Inflammatory macrophage (primary cell): ENCODE measurements at regions not wholly inside any gene's neighbourhood (a gene's known extent, or its start where the extent isn't known, plus 50 kb on each side); places are given as distances from the start of the nearest gene placed in this dataset.

ENCODE experiments used
- DNase-seq, 2 donors: peaks; one replicate each; pipeline ENCODE4 v3.0.0-alpha.2; 2020 to 2022

- peak; percentile 60 to 76 for DNase-seq
These were observed 93.9 kb upstream of the RASGRF1 start for GRCh38 chr15:79184465-79184892.

DNA sequence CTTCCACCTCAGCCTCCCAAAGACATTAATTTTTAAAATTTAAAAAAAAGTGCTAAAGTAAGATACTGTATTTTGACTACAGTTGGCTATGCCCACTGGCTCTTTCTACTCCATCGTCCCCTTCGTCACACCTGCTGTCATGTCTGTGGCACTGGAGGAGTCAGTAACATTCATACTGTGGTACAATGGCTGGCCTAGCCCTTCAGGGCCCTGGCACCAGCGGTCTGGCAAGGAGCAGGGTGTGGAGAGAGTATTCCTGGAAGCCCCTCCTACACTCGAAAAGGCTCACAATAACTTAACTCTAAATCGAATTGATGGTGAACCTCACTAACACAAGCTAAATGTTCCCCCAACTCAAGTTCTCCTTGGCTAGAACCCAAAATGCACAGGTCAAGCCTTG is 89.7 kb upstream of the RASGRF1 start:
- no peak for DNase-seq

DNA sequence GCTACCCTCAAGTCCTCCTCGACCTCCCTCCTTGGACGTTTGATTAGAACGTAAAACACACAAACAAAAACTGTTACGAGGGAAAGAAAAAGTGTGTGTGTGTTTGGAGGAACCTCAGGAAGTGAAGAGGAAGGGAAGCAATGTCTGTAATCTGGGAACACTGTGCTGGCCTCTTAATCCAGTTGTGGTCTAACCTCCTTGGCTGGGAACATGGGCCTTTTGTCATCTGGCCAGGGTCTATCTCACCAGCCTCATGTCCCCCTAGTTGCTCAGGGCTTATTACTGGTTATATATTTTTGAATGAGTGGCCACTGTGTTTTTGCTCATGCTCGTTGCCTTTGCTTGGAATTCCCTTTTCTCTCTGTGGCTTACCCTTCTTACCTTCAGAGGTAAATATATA is 89.0 kb upstream of the RASGRF1 start:
- no peak for DNase-seq

DNA sequence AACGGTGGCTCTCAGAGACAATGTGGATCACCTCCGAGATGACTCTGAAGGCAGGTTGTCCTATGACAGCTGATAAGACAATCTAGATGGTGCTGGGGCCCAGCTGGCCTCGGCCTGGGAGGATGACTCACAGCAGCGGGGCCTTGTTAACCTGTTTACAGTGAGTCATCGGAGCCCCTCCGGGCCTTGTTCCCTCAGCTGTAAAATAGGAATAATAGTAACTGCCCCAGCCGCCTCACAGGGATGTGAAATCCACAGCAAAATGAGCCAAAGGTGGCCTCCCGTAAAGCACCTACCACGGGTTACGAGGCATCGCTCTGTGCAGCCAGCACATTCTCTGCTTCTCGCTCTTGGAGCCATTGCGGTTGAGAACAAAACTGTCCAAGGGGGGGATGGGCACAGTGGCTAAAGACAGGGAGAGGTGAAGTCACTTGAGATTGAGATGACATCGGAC is 88.6 kb upstream of the RASGRF1 start:
- no peak for DNase-seq

- DNase-seq: no peak
These were observed 88.0 kb upstream of the RASGRF1 start for GRCh38 chr15:79178594-79178993.

GRCh38 chr15:79176151-79176550 is 85.6 kb upstream of the RASGRF1 start:
- no peak for DNase-seq

GRCh38 chr15:79172801-79173460 is 82.4 kb upstream of the RASGRF1 start:
- no peak for DNase-seq

DNA sequence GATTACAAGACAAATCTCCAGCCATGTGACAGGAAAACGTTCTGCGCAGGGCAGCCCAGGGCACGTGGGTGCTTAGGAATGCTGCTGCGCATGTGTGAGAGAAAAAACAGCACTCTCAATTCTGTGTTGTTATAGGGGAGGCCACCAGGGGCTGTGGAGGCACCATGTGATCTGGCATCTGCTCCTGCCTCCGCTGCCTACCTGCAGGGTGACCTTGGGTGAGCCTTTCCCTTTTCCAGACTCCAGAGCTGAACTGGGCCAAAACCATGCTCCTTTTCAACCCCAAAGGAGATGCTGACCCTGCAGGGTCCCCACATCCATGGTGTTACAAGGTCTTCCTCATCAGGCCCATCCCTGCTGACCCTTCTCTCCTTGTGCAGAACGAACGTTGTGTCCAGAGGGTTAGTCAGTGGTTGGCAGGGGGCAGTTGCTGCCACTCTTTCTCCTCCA is 81.5 kb upstream of the RASGRF1 start:
- DNase-seq: no peak

- no peak for DNase-seq
These were observed 80.9 kb upstream of the RASGRF1 start for GRCh38 chr15:79171320-79172031.

DNA sequence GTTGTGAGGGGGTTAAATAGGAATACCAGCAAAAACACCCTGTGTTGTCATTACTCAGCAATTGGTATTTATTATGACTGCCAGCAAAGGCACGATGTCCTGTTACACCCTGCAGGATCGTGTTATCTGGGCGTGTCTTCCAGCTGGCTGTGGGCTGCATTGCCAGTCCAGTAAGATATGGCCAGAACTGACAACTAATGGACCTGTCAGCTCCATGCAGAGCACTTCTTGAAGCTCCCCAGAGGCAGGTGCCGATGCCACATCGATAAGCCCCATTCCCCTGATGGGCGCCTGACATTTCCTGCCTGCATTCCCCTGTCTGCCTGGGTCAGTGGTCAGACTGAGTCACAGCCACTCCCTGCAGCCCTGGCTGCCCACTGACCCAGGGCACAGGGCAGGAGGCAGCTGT is 79.7 kb upstream of the RASGRF1 start:
- no peak for DNase-seq

- peak in 1 of 2 donors; percentile 8 for DNase-seq
These were observed 79.0 kb upstream of the RASGRF1 start for GRCh38 chr15:79169526-79170133.

DNA sequence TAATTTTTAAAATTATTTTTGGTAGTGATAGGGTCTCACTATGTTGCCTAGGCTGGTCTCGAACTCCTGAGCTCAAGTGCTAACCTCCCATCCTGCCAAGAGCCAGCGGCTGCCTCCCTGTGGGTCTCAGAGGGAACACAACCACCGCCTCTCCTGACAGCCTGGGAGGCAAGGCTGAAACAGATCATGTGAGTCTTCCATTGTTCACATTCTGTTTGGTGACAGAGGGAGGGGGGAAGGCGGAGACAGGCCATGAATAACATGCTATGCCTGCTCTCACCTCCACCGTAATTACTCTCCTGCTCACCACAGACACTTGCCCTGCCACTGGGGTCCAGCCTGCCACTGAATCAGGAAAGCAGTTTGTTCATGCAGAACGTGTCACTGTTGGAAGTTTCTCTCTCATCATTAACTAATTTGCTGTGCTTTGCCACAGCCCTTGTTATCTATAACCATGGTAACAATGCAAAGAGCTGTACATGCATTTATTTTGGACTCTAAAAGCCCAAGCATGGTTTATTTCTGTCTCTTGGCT is 78.4 kb upstream of the RASGRF1 start:
- peak in 1 of 2 donors; percentile 34 for DNase-seq

DNA sequence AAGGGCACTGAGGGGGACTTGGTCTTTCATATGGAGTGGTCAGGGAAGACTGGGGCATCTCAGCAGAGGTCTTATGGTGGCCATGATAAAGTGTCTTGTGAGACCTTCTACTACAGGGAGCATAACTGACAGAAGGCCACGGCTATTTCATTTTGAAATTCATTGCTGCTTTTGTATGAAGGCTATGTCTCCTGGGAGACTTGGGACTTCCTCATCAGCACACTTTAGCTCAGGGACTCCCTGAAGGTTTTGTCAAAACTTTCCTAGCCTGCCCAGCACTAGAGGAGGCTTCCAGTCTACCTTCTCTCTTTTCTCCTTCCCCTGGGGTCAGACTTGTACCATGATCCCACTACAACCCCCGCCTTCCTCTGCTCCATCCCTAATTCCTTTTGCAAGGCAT is 77.2 kb upstream of the RASGRF1 start:
- DNase-seq: no peak

DNA sequence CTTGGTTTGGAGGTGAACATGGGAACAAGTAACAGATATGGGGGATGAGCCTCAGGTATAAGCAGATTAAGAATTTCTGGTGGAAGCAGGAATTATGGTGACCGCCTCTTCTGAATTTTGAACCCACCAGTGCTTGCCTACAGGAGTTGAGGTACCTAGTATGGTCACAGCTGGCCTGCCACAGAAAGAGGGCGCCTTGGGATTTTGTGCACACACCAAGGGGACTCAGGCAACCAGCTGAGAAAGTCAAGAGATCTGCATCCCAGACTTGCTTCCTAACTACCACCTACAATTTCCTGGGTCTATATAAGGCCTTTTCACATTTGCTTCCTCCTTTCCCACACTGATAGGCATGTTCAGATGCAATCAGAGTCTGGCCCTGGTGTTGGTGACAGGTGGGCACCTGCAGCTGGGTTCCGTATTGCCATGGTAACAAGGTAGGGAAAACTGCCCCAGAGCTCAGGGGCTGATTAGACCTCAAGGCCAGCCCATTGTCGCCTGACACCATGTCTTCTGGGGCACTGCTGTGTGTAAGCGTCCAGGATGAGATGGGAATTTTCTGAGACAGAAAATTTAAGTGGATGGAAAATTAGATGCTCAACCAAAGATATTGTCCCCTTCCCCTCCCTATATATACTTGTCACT is 75.9 kb upstream of the RASGRF1 start:
- no peak for DNase-seq

DNA sequence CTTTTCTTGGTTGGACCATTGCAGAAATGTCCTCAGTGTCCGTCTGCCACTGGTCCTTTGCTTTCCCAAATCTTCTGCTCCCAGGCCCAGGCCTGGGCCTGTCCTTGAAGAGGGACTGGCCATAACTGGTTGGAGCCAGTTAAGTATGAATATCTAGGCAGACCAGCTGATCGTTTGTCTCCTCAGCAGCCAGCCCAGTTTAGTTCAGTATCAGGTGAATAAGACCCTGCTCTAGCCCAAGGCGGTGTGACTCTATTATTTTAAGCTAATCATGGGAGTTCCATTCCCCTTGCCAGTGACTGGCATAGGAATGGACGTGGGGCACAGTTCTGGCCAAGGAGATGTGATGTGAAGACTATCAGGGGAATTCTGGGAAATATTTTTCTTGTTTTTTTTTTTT is 73.9 kb upstream of the RASGRF1 start:
- no peak for DNase-seq

- DNase-seq: no peak
These were observed 73.5 kb upstream of the RASGRF1 start for GRCh38 chr15:79164043-79164442.

GRCh38 chr15:79163395-79163794 is 72.8 kb upstream of the RASGRF1 start:
- no peak for DNase-seq

GRCh38 chr15:79161837-79162508 is 71.4 kb upstream of the RASGRF1 start:
- no peak for DNase-seq

GRCh38 chr15:79160211-79160610 is 69.6 kb upstream of the RASGRF1 start:
- no peak for DNase-seq

- no peak for DNase-seq
These were observed 67.3 kb upstream of the RASGRF1 start for GRCh38 chr15:79157631-79158592.

DNA sequence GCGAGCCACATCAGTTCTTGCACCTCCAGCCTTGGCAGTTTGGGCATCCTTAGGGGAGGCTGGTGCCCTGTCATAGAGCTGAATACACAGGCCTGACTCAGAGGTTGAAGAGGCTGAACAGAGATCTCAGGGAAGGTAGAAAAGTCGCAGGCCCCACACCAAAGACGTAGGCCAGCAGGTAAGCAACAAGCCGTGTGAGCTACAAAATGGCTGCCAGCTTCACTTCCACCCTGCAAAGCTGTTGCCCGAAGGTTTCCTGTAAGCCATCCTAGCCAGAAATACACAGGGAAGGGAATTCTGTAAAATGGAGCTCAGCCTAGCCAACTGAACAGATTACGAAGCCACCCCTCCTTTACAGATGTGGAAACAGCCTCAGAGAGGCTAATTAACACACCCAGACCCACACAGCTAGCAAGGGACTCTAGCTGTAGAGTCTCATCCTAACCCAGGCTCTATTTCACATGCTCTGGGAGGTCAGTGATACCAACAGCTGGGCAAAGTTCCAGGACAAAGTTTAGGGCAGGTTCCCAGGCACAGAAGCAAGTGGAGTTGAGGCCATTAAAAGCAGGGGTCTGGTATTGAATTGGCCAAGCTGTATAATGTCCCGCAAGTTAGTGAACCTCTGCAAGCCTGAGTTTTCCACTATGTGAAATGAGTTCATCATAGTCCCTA is 66.3 kb upstream of the RASGRF1 start:
- DNase-seq: no peak
